ENCODE measurements at regions not wholly inside any gene's neighbourhood (a gene's known extent, or its start where the extent isn't known, plus 50 kb on each side); places are given as distances from the start of the nearest gene placed in this dataset.

DNA sequence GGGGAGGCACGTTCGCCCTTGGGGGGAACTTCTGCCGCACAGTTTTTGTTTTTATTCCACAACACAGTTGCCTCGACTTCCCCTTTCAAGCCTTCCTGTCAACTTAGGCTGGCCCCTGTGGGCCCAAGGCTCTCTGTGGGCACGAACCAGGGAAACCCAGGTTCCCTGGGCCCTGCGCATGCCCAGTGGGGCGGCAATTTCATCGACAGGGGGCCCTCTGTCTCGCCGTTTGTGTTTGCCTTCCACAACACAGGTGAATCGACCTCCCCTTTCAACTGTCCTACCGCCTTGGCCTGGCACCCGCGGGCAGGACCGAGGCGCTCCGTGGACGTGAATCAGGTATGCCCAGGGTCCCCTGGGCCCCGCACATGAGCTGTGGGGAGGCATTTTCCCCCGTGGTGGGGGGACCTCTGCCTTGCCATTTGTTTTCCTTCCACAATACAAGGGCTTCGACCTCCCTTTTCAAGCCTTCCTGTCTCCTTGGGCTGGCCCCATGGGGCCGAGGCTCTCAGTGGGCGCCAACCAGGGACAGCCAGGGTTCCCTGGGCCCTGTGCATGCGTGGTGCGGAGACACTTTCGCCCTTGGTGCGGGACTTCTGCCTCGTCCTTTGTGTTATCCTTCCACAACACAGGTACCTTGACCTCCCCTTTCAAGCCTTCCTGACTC, 354.0 kb downstream of the ALG10 start:
- TF ChIP-seq POLR2A (IDR thresholded peaks at IDR 0.05; ENCODE audit: low read depth, low read length) (no peak), EZH2 (IDR thresholded peaks at IDR 0.05; ENCODE audit: borderline replicate concordance, low read depth, low read length, severe bottlenecking) (no peak), POLR2AphosphoS5 (IDR thresholded peaks at IDR 0.05; ENCODE audit: insufficient read depth, low read depth, low read length) (no peak)
- TF ChIP-seq, protein P1, sequence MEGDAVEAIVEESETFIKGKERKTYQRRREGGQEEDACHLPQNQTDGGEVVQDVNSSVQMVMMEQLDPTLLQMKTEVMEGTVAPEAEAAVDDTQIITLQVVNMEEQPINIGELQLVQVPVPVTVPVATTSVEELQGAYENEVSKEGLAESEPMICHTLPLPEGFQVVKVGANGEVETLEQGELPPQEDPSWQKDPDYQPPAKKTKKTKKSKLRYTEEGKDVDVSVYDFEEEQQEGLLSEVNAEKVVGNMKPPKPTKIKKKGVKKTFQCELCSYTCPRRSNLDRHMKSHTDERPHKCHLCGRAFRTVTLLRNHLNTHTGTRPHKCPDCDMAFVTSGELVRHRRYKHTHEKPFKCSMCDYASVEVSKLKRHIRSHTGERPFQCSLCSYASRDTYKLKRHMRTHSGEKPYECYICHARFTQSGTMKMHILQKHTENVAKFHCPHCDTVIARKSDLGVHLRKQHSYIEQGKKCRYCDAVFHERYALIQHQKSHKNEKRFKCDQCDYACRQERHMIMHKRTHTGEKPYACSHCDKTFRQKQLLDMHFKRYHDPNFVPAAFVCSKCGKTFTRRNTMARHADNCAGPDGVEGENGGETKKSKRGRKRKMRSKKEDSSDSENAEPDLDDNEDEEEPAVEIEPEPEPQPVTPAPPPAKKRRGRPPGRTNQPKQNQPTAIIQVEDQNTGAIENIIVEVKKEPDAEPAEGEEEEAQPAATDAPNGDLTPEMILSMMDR (IDR thresholded peaks at IDR 0.05; ENCODE audit: extremely low read depth in 1 of 2, insufficient read depth in 1 of 2, low read depth in 1 of 2, low read length in 2 of 2), result no peak
